ENCODE measurements at regions not wholly inside any gene's neighbourhood (a gene's known extent, or its start where the extent isn't known, plus 50 kb on each side); places are given as distances from the start of the nearest gene placed in this dataset.
"Not testable (repeated sequence)": the region's sequence is repeated elsewhere in the genome, so short reads cannot be mapped to it uniquely, and the experiment has no call there.

DNA sequence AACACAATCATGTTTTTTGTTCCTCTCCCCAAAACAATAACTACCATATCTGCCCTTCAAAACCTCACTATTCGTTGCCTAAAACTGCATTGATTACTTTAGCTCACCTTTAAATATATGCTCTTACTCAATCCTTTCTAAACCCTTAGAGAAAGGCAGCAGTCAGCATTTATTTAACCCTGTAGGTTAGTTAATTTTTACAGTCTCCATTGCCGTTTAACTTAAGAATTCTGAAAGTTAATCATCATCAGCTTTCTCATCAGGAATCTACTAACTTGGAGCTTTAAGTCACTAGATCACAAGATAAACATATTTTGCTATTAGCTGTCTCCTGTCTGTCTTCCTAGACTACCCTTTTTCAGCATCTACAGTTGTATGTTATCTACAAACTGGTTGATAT lies 991.9 kb downstream of the EPHA7 start:
- Mint-ChIP-seq H3K9me3 (ENCODE audit: unreplicated experiment) (peaks cover 1% of the 10 kb centered on the region), H3K27me3 (ENCODE audit: unreplicated experiment) (peaks cover 4% of the 10 kb centered on the region), H3K27ac (ENCODE audit: unreplicated experiment) (no peak overlapping the region), H3K36me3 (ENCODE audit: unreplicated experiment) (no peaks in the 10 kb centered on the region), H3K4me3 (ENCODE audit: unreplicated experiment) (no peak overlapping the region), H3K4me1 (ENCODE audit: low read depth, unreplicated experiment) (no peaks in the 10 kb centered on the region)
- no peak for DNase-seq
- TF ChIP-seq, protein P1, sequence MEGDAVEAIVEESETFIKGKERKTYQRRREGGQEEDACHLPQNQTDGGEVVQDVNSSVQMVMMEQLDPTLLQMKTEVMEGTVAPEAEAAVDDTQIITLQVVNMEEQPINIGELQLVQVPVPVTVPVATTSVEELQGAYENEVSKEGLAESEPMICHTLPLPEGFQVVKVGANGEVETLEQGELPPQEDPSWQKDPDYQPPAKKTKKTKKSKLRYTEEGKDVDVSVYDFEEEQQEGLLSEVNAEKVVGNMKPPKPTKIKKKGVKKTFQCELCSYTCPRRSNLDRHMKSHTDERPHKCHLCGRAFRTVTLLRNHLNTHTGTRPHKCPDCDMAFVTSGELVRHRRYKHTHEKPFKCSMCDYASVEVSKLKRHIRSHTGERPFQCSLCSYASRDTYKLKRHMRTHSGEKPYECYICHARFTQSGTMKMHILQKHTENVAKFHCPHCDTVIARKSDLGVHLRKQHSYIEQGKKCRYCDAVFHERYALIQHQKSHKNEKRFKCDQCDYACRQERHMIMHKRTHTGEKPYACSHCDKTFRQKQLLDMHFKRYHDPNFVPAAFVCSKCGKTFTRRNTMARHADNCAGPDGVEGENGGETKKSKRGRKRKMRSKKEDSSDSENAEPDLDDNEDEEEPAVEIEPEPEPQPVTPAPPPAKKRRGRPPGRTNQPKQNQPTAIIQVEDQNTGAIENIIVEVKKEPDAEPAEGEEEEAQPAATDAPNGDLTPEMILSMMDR (IDR thresholded peaks at IDR 0.05; ENCODE audit: partially characterized antibody, unreplicated experiment), result no peak

DNA sequence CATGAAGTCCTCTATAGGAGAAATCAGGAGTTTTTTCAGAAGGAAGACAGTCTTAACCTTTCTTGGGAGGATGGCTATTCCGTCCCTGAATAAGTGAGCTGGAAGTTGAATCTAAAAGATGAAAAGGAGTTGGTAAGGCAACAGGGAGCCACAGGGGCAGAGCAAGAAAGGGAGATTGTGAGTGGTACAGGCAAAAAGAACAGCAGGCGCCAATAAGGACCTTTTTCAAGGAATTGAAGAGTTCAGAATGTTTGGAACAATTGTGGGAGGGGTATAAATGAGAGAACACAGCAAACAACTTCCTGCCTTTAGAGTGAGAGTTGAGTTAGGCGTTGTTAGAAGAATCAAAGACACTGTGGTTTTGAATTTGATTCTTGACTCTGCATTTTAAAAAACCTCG lies 1003.7 kb downstream of the EPHA7 start:
- Mint-ChIP-seq H3K36me3 (ENCODE audit: unreplicated experiment) (no peaks in the 10 kb centered on the region), H3K27ac (ENCODE audit: unreplicated experiment) (no peak overlapping the region), H3K27me3 (ENCODE audit: unreplicated experiment) (no peaks in the 10 kb centered on the region), H3K4me1 (ENCODE audit: low read depth, unreplicated experiment) (no peaks in the 10 kb centered on the region), H3K4me3 (ENCODE audit: unreplicated experiment) (no peak overlapping the region), H3K9me3 (ENCODE audit: unreplicated experiment) (no peaks in the 10 kb centered on the region)
- no peak for DNase-seq
- TF ChIP-seq, protein P1 (IDR thresholded peaks at IDR 0.05; ENCODE audit: partially characterized antibody, unreplicated experiment), result no peak

DNA sequence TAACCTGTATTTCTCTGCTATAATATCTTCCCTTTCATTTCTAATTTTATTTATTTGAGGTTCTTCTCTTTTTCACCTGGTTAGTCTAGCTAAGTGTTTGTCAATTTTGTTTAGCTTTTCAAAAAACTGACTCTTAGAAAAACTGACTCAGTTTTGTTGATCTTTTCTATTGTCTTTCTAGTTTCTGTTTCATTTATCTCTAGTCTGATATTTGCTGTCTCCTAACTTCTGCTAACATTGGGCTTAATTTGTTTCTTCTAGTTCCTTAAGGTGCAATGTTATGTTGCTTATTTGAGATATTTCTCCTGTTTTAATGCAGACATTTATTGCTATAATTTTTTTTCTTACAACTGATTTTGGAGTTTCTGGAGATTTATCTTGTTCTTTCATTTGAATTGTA lies 1011.0 kb downstream of the EPHA7 start:
- Mint-ChIP-seq H3K27me3 (ENCODE audit: unreplicated experiment) (no peaks in the 10 kb centered on the region), H3K36me3 (ENCODE audit: unreplicated experiment) (no peaks in the 10 kb centered on the region), H3K9me3 (ENCODE audit: unreplicated experiment) (no peaks in the 10 kb centered on the region), H3K4me3 (ENCODE audit: unreplicated experiment) (no peak overlapping the region), H3K4me1 (ENCODE audit: low read depth, unreplicated experiment) (no peaks in the 10 kb centered on the region), H3K27ac (ENCODE audit: unreplicated experiment) (no peak overlapping the region)
- DNase-seq, result no peak
- TF ChIP-seq, protein P1 (IDR thresholded peaks at IDR 0.05; ENCODE audit: partially characterized antibody, unreplicated experiment), result no peak

DNA sequence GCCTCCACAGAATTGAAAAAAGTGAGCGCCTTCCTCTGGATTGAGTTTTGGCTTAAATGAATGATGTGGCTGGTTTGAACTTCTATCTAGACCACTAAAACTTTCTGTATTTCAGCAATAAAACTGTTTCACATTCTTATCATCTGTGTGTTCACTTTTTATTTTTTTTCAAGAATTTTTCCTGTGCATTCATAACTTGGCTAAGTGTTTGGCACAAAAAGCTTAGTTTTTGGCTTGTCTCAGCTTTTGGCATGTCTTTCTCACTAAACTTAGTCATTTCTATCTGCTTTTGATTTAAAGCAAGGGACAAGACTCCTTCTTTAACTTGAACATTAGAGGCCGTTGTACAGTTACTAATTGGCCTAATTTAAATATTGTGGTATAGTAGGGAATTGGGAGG lies 1015.1 kb downstream of the EPHA7 start:
- Mint-ChIP-seq H3K27me3 (ENCODE audit: unreplicated experiment) (no peaks in the 10 kb centered on the region), H3K27ac (ENCODE audit: unreplicated experiment) (no peak overlapping the region), H3K4me1 (ENCODE audit: low read depth, unreplicated experiment) (no peaks in the 10 kb centered on the region), H3K9me3 (ENCODE audit: unreplicated experiment) (peaks cover 2% of the 10 kb centered on the region), H3K4me3 (ENCODE audit: unreplicated experiment) (no peak overlapping the region), H3K36me3 (ENCODE audit: unreplicated experiment) (no peaks in the 10 kb centered on the region)
- TF ChIP-seq, protein P1 (IDR thresholded peaks at IDR 0.05; ENCODE audit: partially characterized antibody, unreplicated experiment), result no peak
- DNase-seq, result no peak

DNA sequence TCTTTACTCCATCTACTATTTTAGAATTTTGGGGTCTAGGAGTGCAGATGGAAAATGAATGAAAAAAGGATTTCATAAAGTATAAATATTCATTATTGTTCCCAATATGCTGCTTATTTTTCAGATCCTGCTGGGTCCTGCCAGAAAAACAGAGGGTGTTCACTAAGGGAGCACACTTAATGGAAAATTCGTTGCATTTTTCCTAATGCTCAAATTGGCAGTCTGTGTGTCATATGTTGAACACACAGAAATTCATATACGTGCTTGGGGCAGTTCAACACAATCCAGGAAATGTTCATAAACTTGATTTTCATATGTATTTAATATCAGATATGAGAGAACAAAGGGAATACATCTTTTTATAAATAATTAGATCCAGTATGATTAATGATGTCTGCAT lies 1019.4 kb downstream of the EPHA7 start:
- Mint-ChIP-seq H3K27me3 (ENCODE audit: unreplicated experiment) (no peaks in the 10 kb centered on the region), H3K4me3 (ENCODE audit: unreplicated experiment) (no peak overlapping the region), H3K27ac (ENCODE audit: unreplicated experiment) (no peak overlapping the region), H3K9me3 (ENCODE audit: unreplicated experiment) (peaks cover 2% of the 10 kb centered on the region), H3K36me3 (ENCODE audit: unreplicated experiment) (no peaks in the 10 kb centered on the region), H3K4me1 (ENCODE audit: low read depth, unreplicated experiment) (no peaks in the 10 kb centered on the region)
- no peak for DNase-seq
- TF ChIP-seq, protein P1 (IDR thresholded peaks at IDR 0.05; ENCODE audit: partially characterized antibody, unreplicated experiment), result no peak

DNA sequence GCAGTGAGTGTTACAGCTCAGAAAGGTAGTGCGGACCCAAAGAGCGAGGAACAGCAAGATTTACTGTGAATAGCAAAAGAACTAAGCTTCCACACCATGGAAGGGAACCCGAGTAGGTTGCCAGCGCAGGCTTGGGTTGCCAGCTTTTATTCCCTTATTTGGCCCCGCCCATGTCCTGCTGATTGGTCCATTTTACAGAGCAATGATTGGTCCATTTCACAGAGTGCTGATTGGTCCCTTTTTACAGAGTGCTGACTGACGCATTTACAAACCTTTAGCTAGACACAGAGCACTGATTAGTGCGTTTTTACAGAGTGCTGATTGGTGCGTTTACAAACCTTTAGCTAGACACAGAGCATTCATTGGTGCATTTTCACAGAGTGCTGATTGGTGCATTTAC lies 1030.7 kb downstream of the EPHA7 start:
- DNase-seq; H3K4me3 Mint-ChIP-seq (ENCODE audit: unreplicated experiment); H3K27me3 Mint-ChIP-seq (ENCODE audit: unreplicated experiment); H3K27ac Mint-ChIP-seq (ENCODE audit: unreplicated experiment); H3K4me1 Mint-ChIP-seq (ENCODE audit: low read depth, unreplicated experiment); H3K9me3 Mint-ChIP-seq (ENCODE audit: unreplicated experiment); H3K36me3 Mint-ChIP-seq (ENCODE audit: unreplicated experiment): not testable (repeated sequence)

Measured in glutamatergic neuron (in vitro differentiated cells).